ENCODE measurements at regions not wholly inside any gene's neighbourhood (a gene's known extent, or its start where the extent isn't known, plus 50 kb on each side); places are given as distances from the start of the nearest gene placed in this dataset.

DNA sequence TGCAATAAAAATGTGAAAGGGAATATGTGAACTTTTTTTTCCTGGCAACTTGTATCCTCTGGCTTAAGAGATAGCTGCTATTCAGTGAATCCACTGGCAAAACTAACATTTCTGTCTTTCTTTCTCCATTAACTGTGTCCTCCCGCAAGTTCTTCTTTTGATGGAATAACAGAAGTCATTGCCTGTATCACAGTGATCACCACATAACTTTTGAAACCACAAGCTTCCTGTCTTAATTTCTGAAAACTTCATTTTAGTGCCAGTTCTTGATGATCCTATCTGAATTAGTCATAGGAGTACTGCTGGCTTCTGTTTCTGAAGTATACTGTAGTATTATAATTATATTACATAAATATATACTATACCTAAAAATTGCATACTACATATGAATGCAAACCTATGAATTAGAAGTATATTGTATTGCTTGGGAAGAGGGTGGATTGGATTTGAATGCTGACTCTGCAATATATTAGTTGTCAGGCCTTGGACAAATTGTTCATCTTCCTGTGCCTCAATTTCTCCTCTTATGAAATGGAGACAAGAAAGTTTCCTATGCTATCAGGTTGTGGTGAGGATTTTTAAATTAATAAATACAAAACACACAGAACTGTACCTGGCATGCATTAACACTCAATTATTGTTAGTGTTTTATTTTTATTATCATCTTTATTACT, 441.6 kb downstream of the CETN3 start:
- TF ChIP-seq, protein P1, sequence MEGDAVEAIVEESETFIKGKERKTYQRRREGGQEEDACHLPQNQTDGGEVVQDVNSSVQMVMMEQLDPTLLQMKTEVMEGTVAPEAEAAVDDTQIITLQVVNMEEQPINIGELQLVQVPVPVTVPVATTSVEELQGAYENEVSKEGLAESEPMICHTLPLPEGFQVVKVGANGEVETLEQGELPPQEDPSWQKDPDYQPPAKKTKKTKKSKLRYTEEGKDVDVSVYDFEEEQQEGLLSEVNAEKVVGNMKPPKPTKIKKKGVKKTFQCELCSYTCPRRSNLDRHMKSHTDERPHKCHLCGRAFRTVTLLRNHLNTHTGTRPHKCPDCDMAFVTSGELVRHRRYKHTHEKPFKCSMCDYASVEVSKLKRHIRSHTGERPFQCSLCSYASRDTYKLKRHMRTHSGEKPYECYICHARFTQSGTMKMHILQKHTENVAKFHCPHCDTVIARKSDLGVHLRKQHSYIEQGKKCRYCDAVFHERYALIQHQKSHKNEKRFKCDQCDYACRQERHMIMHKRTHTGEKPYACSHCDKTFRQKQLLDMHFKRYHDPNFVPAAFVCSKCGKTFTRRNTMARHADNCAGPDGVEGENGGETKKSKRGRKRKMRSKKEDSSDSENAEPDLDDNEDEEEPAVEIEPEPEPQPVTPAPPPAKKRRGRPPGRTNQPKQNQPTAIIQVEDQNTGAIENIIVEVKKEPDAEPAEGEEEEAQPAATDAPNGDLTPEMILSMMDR (IDR thresholded peaks at IDR 0.05), result no peak
- no peak for TF ChIP-seq POLR2A (IDR thresholded peaks at IDR 0.05)
